ENCODE measurements at regions not wholly inside any gene's neighbourhood (a gene's known extent, or its start where the extent isn't known, plus 50 kb on each side); places are given as distances from the start of the nearest gene placed in this dataset.

- H3K4me3 Mint-ChIP-seq (ENCODE audit: unreplicated experiment), result no peak overlapping the region
- no peaks in the 10 kb centered on the region for H3K9me3 Mint-ChIP-seq (ENCODE audit: unreplicated experiment)
- H3K27ac Mint-ChIP-seq (ENCODE audit: unreplicated experiment), result no peak overlapping the region
- H3K4me1 Mint-ChIP-seq (ENCODE audit: unreplicated experiment), result no peaks in the 10 kb centered on the region
- no peaks in the 10 kb centered on the region for H3K36me3 Mint-ChIP-seq (ENCODE audit: low read depth, unreplicated experiment)
- H3K27me3 Mint-ChIP-seq (ENCODE audit: unreplicated experiment), result no peaks in the 10 kb centered on the region
- no peak for DNase-seq (ENCODE audit: low spot score)
- TF ChIP-seq, protein P1, sequence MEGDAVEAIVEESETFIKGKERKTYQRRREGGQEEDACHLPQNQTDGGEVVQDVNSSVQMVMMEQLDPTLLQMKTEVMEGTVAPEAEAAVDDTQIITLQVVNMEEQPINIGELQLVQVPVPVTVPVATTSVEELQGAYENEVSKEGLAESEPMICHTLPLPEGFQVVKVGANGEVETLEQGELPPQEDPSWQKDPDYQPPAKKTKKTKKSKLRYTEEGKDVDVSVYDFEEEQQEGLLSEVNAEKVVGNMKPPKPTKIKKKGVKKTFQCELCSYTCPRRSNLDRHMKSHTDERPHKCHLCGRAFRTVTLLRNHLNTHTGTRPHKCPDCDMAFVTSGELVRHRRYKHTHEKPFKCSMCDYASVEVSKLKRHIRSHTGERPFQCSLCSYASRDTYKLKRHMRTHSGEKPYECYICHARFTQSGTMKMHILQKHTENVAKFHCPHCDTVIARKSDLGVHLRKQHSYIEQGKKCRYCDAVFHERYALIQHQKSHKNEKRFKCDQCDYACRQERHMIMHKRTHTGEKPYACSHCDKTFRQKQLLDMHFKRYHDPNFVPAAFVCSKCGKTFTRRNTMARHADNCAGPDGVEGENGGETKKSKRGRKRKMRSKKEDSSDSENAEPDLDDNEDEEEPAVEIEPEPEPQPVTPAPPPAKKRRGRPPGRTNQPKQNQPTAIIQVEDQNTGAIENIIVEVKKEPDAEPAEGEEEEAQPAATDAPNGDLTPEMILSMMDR (IDR thresholded peaks at IDR 0.05; ENCODE audit: unreplicated experiment), result no peak
Observed at GRCh38 chrX:115939070-115939469, 231.5 kb upstream of the AGTR2 start.

GRCh38 chrX:115939636-115940160 lies 230.8 kb upstream of the AGTR2 start:
- no peaks in the 10 kb centered on the region for H3K36me3 Mint-ChIP-seq (ENCODE audit: low read depth, unreplicated experiment)
- no peak overlapping the region for H3K27ac Mint-ChIP-seq (ENCODE audit: unreplicated experiment)
- TF ChIP-seq, protein P1 (IDR thresholded peaks at IDR 0.05; ENCODE audit: unreplicated experiment), result no peak
- H3K27me3 Mint-ChIP-seq (ENCODE audit: unreplicated experiment), result no peaks in the 10 kb centered on the region
- no peak for DNase-seq (ENCODE audit: low spot score)
- H3K9me3 Mint-ChIP-seq (ENCODE audit: unreplicated experiment), result no peaks in the 10 kb centered on the region
- H3K4me3 Mint-ChIP-seq (ENCODE audit: unreplicated experiment), result no peak overlapping the region
- no peaks in the 10 kb centered on the region for H3K4me1 Mint-ChIP-seq (ENCODE audit: unreplicated experiment)

DNA sequence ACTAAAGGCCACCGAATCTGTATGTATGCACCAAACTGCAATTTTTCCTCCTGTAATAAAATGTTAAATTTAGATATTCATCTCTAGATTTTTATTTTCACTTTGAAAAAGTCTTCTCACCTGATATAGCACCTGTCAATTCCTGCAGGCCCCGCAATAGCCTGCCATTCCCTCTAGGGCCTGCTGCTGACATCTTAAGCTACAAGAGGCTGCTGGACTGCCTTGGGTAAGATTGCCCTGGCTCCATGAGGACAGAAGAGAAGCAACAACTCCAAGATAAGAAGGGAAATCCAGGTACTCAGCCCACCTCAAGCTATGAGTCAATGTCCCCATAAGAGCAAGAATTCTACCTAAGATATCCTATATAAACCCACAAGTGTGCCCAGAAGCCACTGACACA lies 230.2 kb upstream of the AGTR2 start:
- Mint-ChIP-seq H3K27ac (ENCODE audit: unreplicated experiment) (no peak overlapping the region), H3K27me3 (ENCODE audit: unreplicated experiment) (no peaks in the 10 kb centered on the region), H3K36me3 (ENCODE audit: low read depth, unreplicated experiment) (no peaks in the 10 kb centered on the region), H3K9me3 (ENCODE audit: unreplicated experiment) (no peaks in the 10 kb centered on the region), H3K4me3 (ENCODE audit: unreplicated experiment) (no peak overlapping the region), H3K4me1 (ENCODE audit: unreplicated experiment) (no peaks in the 10 kb centered on the region)
- TF ChIP-seq, protein P1 (IDR thresholded peaks at IDR 0.05; ENCODE audit: unreplicated experiment), result no peak
- DNase-seq (ENCODE audit: low spot score), result no peak

DNA sequence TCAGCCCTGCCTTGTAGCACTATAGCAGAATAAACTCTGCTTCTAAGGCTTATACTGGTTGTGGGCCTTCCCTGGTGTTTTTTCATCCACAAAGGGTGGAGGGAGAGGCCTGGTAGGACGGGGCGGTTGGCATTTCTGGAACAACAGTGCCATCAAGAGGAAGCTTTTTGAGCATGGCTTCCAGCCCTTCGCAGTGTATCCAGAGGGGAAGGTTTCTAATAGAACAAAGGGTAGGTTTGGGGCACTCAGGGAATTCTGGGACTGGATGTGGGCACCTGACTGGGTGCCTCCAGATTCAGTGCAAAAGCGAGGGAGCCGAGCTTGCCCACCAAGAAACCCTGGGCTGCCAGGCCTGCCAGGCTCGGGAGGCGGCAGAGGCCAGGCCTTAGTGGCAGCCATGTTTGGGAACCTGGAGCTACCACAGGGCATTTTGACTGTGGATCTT lies 229.6 kb upstream of the AGTR2 start:
- Mint-ChIP-seq H3K27me3 (ENCODE audit: unreplicated experiment) (no peaks in the 10 kb centered on the region), H3K27ac (ENCODE audit: unreplicated experiment) (no peak overlapping the region), H3K9me3 (ENCODE audit: unreplicated experiment) (no peaks in the 10 kb centered on the region), H3K4me1 (ENCODE audit: unreplicated experiment) (no peaks in the 10 kb centered on the region), H3K36me3 (ENCODE audit: low read depth, unreplicated experiment) (no peaks in the 10 kb centered on the region), H3K4me3 (ENCODE audit: unreplicated experiment) (no peak overlapping the region)
- TF ChIP-seq, protein P1 (IDR thresholded peaks at IDR 0.05; ENCODE audit: unreplicated experiment), result no peak
- peak; percentile 55 for DNase-seq (ENCODE audit: low spot score)

- DNase-seq (ENCODE audit: low spot score), result no peak
- no peak overlapping the region for H3K4me3 Mint-ChIP-seq (ENCODE audit: unreplicated experiment)
Observed at GRCh38 chrX:115941388-115941787, 229.2 kb upstream of the AGTR2 start.

More at GRCh38 chrX:115941388-115941787, 229.2 kb upstream of the AGTR2 start:
- H3K27me3 Mint-ChIP-seq (ENCODE audit: unreplicated experiment), result no peaks in the 10 kb centered on the region
- TF ChIP-seq, protein P1 (IDR thresholded peaks at IDR 0.05; ENCODE audit: unreplicated experiment), result no peak
- no peak overlapping the region for H3K27ac Mint-ChIP-seq (ENCODE audit: unreplicated experiment)
- H3K9me3 Mint-ChIP-seq (ENCODE audit: unreplicated experiment), result no peaks in the 10 kb centered on the region
- no peaks in the 10 kb centered on the region for H3K36me3 Mint-ChIP-seq (ENCODE audit: low read depth, unreplicated experiment)
- no peaks in the 10 kb centered on the region for H3K4me1 Mint-ChIP-seq (ENCODE audit: unreplicated experiment)

Measured in endothelial cell (in vitro differentiated cells).